GM23338 (cell line): ENCODE measurements at regions not wholly inside any gene's neighbourhood (a gene's known extent, or its start where the extent isn't known, plus 50 kb on each side); places are given as distances from the start of the nearest gene placed in this dataset.
A peak's percentile ranks its signal among the peaks of the same experiment; 100 is the strongest.

Experiments
- ATAC-seq: fragments of 200-7000 bp; cut with Tn5 transposase; 3 replicates; pipeline ENCODE4 v1.9.1; 2020
- DNase-seq: peaks from one replicate; pipeline ENCODE4 v3.0.0-alpha.2; 2015; ENCODE audit warnings: low spot score
- H2AFZ ChIP-seq: fragments of 200-600 bp; sonication (generic); 2 replicates; pipeline ENCODE4 v1.8.0; 2016; ENCODE audit warnings: antibody characterized with exemption, mild to moderate bottlenecking, moderate library complexity
- H3F3A ChIP-seq: fragments of 200-600 bp; sonication (generic); replicated peaks from 2 replicates; pipeline ENCODE4 v1.8.0; 2017; ENCODE audit warnings: antibody characterized with exemption, mixed run types, low read depth
- H3K27ac ChIP-seq: fragments of 200-600 bp; sonication (generic); 2 replicates; pipeline ENCODE4 v1.6.1; 2016; ENCODE audit warnings: low read depth
- H3K27me3 ChIP-seq: fragments of 200-600 bp; sonication (generic); 2 replicates; pipeline ENCODE4 v1.8.0; 2016; ENCODE audit warnings: mild to moderate bottlenecking, mixed run types, moderate library complexity; ENCODE audit not compliant: insufficient read depth
- H3K36me3 ChIP-seq: fragments of 200-600 bp; sonication (generic); 2 replicates; pipeline ENCODE4 v1.8.0; 2016; ENCODE audit warnings: mild to moderate bottlenecking; ENCODE audit not compliant: insufficient read depth
- H3K4me1 ChIP-seq: fragments of 200-600 bp; sonication (generic); 2 replicates; pipeline ENCODE4 v1.8.0; 2016; ENCODE audit warnings: mild to moderate bottlenecking, moderate library complexity; ENCODE audit not compliant: insufficient read depth
- H3K4me2 ChIP-seq: fragments of 200-600 bp; sonication (generic); 2 replicates; pipeline ENCODE4 v1.7.1; 2017; ENCODE audit warnings: mixed run types
- H3K4me3 ChIP-seq: fragments of 200-600 bp; sonication (generic); 2 replicates; pipeline ENCODE4 v1.6.1; 2016; ENCODE audit warnings: mixed run types
- H3K79me2 ChIP-seq: fragments of 200-600 bp; sonication (generic); replicated peaks from 2 replicates; pipeline ENCODE4 v1.8.0; 2017; ENCODE audit warnings: mild to moderate bottlenecking; ENCODE audit not compliant: insufficient read depth
- H3K9me2 ChIP-seq: fragments of 200-600 bp; sonication (generic); 2 replicates; pipeline ENCODE4 v1.8.0; 2017; ENCODE audit not compliant: insufficient read depth
- H4K20me1 ChIP-seq: fragments of 200-600 bp; sonication (generic); replicated peaks from 2 replicates; pipeline ENCODE4 v1.8.0; 2017; ENCODE audit warnings: mild to moderate bottlenecking; ENCODE audit not compliant: insufficient read depth
- H3K27ac Mint-ChIP-seq: 2 replicates; pipeline ENCODE4 v1.8.0; 2020; ENCODE audit warnings: inconsistent platforms, mild to moderate bottlenecking, moderate library complexity, mixed read lengths
- H3K27me3 Mint-ChIP-seq: 3 replicates; pipeline ENCODE4 v1.8.0; 2022; ENCODE audit warnings: low read depth, mild to moderate bottlenecking, moderate library complexity, mixed read lengths, inconsistent platforms; ENCODE audit not compliant: insufficient read depth, poor library complexity
- H3K36me3 Mint-ChIP-seq: 3 replicates; pipeline ENCODE4 v1.8.0; 2021; ENCODE audit warnings: low read depth, mild to moderate bottlenecking, inconsistent platforms, moderate library complexity, mixed read lengths
- H3K4me1 Mint-ChIP-seq: 3 replicates; pipeline ENCODE4 v1.8.0; 2020; ENCODE audit warnings: mild to moderate bottlenecking, inconsistent platforms, mixed read lengths
- H3K4me3 Mint-ChIP-seq: 3 replicates; pipeline ENCODE4 v1.8.0; 2021; ENCODE audit warnings: moderate library complexity, mild to moderate bottlenecking, inconsistent platforms, mixed read lengths
- H3K9me3 Mint-ChIP-seq: 3 replicates; pipeline ENCODE4 v1.8.0; 2020; ENCODE audit warnings: moderate library complexity, mild to moderate bottlenecking, inconsistent platforms, mixed read lengths
- CREB1 ChIP-seq: fragments of 250-450 bp; sonication (Bioruptor Pico); IDR thresholded peaks from 2 replicates; pipeline ENCODE4 v1.5.0; 2020; ENCODE audit warnings: low read depth, mild to moderate bottlenecking, moderate library complexity
- CTCF ChIP-seq, 2 experiments: fragments of 200-600 bp in 1 of 2; sonication (generic) in 1 of 2; conservative IDR thresholded peaks; 2 replicates each; pipeline versions ENCODE4 v1.5.1 to v1.6.1; 2016 to 2017; ENCODE audit warnings: antibody characterized with exemption in 2 of 2, low read depth in 2 of 2, mild to moderate bottlenecking in 2 of 2, moderate library complexity in 1 of 2
- ETS1 ChIP-seq: IDR thresholded peaks from 2 replicates; pipeline ENCODE4 v1.6.1; 2016; ENCODE audit warnings: antibody characterized with exemption
- EZH2 ChIP-seq: fragments of 200-600 bp; sonication (generic); IDR thresholded peaks from one replicate; pipeline ENCODE4 v1.8.0; 2017; ENCODE audit warnings: antibody characterized with exemption, mild to moderate bottlenecking, low read depth; ENCODE audit not compliant: unreplicated experiment
- EZH2phosphoT487 ChIP-seq: fragments of 200-600 bp; sonication (generic); IDR thresholded peaks from one replicate; pipeline ENCODE4 v1.8.1; 2018; ENCODE audit warnings: antibody characterized with exemption; ENCODE audit not compliant: unreplicated experiment
- JUNB ChIP-seq: IDR thresholded peaks from one replicate; pipeline ENCODE4 v1.6.1; 2016; ENCODE audit warnings: antibody characterized with exemption; ENCODE audit not compliant: unreplicated experiment
- NANOG ChIP-seq: IDR thresholded peaks from 2 replicates; pipeline ENCODE4 v1.6.1; 2016; ENCODE audit warnings: antibody characterized with exemption, borderline replicate concordance
- POLR2AphosphoS5 ChIP-seq: IDR thresholded peaks from 2 replicates; pipeline ENCODE4 v1.6.1; 2016; ENCODE audit warnings: antibody characterized with exemption, low read depth
- REST ChIP-seq: IDR thresholded peaks from one replicate; pipeline ENCODE4 v1.6.1; 2018; ENCODE audit warnings: antibody characterized with exemption; ENCODE audit not compliant: unreplicated experiment
- STAT1 ChIP-seq: IDR thresholded peaks from one replicate; pipeline ENCODE4 v1.6.1; 2016; ENCODE audit warnings: antibody characterized with exemption; ENCODE audit not compliant: unreplicated experiment
- ZNF114 ChIP-seq: fragments of 250-450 bp; sonication (Bioruptor Pico); IDR thresholded peaks from 2 replicates; pipeline ENCODE4 v1.5.0; 2020; ENCODE audit warnings: mild to moderate bottlenecking, moderate library complexity
- ZNF331 ChIP-seq: fragments of 250-450 bp; sonication (Bioruptor Pico); IDR thresholded peaks from 2 replicates; pipeline ENCODE4 v1.5.0; 2020; ENCODE audit warnings: low read depth, mild to moderate bottlenecking, moderate library complexity
- ZNF462 ChIP-seq: fragments of 250-450 bp; sonication (Bioruptor Pico); IDR thresholded peaks from 2 replicates; pipeline ENCODE4 v1.5.0; 2020; ENCODE audit warnings: mild to moderate bottlenecking, moderate library complexity

GRCh38 chr2:236969767-236970655 is 115.7 kb upstream of the COPS8 start:
- no peak overlapping the region for H3K27ac ChIP-seq

More at GRCh38 chr2:236969767-236970655, 115.7 kb upstream of the COPS8 start:
- peaks cover 5% of the 10 kb centered on the region for H3K27me3 Mint-ChIP-seq
- H3F3A ChIP-seq, result no peaks in the 10 kb centered on the region
- no peaks in the 10 kb centered on the region for H3K79me2 ChIP-seq
- H3K36me3 Mint-ChIP-seq, result no peaks in the 10 kb centered on the region
- no peak overlapping the region for H3K4me3 ChIP-seq
- H3K4me1 Mint-ChIP-seq, result peaks cover 46% of the 10 kb centered on the region
- TF ChIP-seq CTCF (conservative IDR thresholded peaks at IDR 0.05; ENCODE audit: low read depth in 2 of 2), result no peak
- TF ChIP-seq CREB1 (CRISPR knock-in tag), result no peak
- no peak for TF ChIP-seq ZNF462 (CRISPR knock-in tag)
- no peak for TF ChIP-seq EZH2
- TF ChIP-seq ZNF331 (CRISPR knock-in tag), result no peak
- no peak for TF ChIP-seq ZNF114 (CRISPR knock-in tag)
- no peak for TF ChIP-seq POLR2AphosphoS5
- TF ChIP-seq JUNB, result no peak
- no peak for TF ChIP-seq ETS1
- no peak for TF ChIP-seq REST
- no peak for TF ChIP-seq STAT1
- TF ChIP-seq EZH2phosphoT487, result no peak
- no peak for TF ChIP-seq NANOG
- no peak overlapping the region for H3K4me2 ChIP-seq
- H3K27ac Mint-ChIP-seq, result 0 out of 2 replicates have a peak overlapping the region, but pooled peaks have one; percentile 29
- H3K9me2 ChIP-seq, result peaks cover 14% of the 10 kb centered on the region
- no peaks in the 10 kb centered on the region for H3K27me3 ChIP-seq
- no peak for DNase-seq
- no peak overlapping the region for H2AFZ ChIP-seq
- ATAC-seq, result no peak
- H3K9me3 Mint-ChIP-seq, result peaks cover 1% of the 10 kb centered on the region; the same call in 1 of the 3 replicates
- no peaks in the 10 kb centered on the region for H4K20me1 ChIP-seq
- no peak overlapping the region for H3K4me3 Mint-ChIP-seq
- H3K4me1 ChIP-seq, result peaks cover 31% of the 10 kb centered on the region
- H3K36me3 ChIP-seq, result no peaks in the 10 kb centered on the region
